ENCODE measurements at regions not wholly inside any gene's neighbourhood (a gene's known extent, or its start where the extent isn't known, plus 50 kb on each side); places are given as distances from the start of the nearest gene placed in this dataset.
"Not testable (repeated sequence)": the region's sequence is repeated elsewhere in the genome, so short reads cannot be mapped to it uniquely, and the experiment has no call there.

- not testable (repeated sequence) for DNase-seq (ENCODE audit: low spot score)
Measured at GRCh38 chr2:242107065-242107464, 237.5 kb downstream of the RTP5 start.

GRCh38 chr2:242108797-242109500, 239.4 kb downstream of the RTP5 start:
- DNase-seq (ENCODE audit: low spot score), result not testable (repeated sequence)

GRCh38 chr2:242109819-242110218, 240.3 kb downstream of the RTP5 start:
- DNase-seq (ENCODE audit: low spot score), result not testable (repeated sequence)

- not testable (repeated sequence) for DNase-seq (ENCODE audit: low spot score)
Measured at GRCh38 chr2:242111954-242112353, 242.4 kb downstream of the RTP5 start.

- not testable (repeated sequence) for DNase-seq (ENCODE audit: low spot score)
Measured at GRCh38 chr2:242113492-242113891, 244.0 kb downstream of the RTP5 start.

GRCh38 chr2:242116676-242117075, 247.1 kb downstream of the RTP5 start:
- not testable (repeated sequence) for DNase-seq (ENCODE audit: low spot score)

- not testable (repeated sequence) for DNase-seq (ENCODE audit: low spot score)
Measured at GRCh38 chr2:242117305-242117704, 247.8 kb downstream of the RTP5 start.

- not testable (repeated sequence) for DNase-seq (ENCODE audit: low spot score)
Measured at GRCh38 chr2:242119682-242120081, 250.2 kb downstream of the RTP5 start.

GRCh38 chr2:242130682-242131081, 261.2 kb downstream of the RTP5 start:
- DNase-seq (ENCODE audit: low spot score), result not testable (repeated sequence)

- not testable (repeated sequence) for DNase-seq (ENCODE audit: low spot score)
Measured at GRCh38 chr2:242159921-242160320, 290.4 kb downstream of the RTP5 start.

GRCh38 chr2:242165115-242165514, 295.6 kb downstream of the RTP5 start:
- not testable (repeated sequence) for DNase-seq (ENCODE audit: low spot score)

GRCh38 chr2:242171290-242171689, 301.8 kb downstream of the RTP5 start:
- not testable (repeated sequence) for DNase-seq (ENCODE audit: low spot score)

All from mucosa of gallbladder (tissue), 1 donor.